GM18873 (cell line): ENCODE measurements at regions not wholly inside any gene's neighbourhood (a gene's known extent, or its start where the extent isn't known, plus 50 kb on each side); places are given as distances from the start of the nearest gene placed in this dataset.

Experiments
- ATAC-seq: cut with Tn5 transposase; IDR thresholded peaks from one replicate; pipeline ENCODE4 v1.9.1; 2021; ENCODE audit warnings: mild to moderate bottlenecking, moderate library complexity, moderate number of reproducible peaks; ENCODE audit not compliant: unreplicated experiment, low FRiP score

GRCh38 chr14:31964490-31964889 lies 112.6 kb upstream of the ARHGAP5 start:
- no peak for ATAC-seq

GRCh38 chr14:31965071-31965734 lies 111.9 kb upstream of the ARHGAP5 start:
- no peak for ATAC-seq

DNA sequence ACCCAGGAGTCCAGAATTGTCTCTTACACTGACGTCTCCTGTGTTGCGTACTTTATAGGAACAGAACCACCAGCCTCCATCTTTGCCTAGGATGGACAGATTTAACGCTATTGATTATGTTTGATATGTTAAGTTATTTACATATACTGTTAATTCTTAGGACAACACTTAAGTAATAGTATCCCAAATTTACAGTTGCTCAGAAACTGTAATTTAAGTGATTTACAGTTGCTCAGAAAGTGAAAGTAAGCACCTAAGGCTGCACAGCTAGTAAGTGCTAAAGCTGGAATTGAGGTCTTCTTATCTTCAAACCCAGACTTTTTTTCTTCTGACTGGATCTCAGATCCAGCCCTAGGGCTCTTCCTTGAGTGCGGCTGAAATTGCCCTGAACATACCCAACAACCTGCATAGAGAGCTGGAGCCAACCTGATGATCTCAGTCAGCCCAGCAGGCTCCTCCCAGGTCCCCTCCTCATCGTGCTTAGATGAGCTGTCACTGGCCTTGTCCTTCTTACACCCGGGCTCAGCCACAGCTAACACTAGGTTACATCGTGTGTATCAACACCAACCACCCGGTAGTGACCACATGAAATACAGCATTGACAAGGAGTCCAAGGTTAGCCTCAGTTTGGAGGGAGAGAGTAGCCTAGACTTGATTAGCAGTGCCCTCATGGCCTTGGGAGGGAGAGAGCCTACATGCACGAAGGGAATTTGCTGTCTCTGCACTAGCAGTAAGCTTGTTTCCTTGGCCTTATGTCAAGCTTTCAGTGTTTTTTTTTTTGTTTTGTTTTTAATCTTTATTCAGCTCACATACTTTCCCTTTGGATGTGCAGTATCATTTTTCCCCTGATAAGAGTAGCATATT lies 111.1 kb upstream of the ARHGAP5 start:
- ATAC-seq: no peak

DNA sequence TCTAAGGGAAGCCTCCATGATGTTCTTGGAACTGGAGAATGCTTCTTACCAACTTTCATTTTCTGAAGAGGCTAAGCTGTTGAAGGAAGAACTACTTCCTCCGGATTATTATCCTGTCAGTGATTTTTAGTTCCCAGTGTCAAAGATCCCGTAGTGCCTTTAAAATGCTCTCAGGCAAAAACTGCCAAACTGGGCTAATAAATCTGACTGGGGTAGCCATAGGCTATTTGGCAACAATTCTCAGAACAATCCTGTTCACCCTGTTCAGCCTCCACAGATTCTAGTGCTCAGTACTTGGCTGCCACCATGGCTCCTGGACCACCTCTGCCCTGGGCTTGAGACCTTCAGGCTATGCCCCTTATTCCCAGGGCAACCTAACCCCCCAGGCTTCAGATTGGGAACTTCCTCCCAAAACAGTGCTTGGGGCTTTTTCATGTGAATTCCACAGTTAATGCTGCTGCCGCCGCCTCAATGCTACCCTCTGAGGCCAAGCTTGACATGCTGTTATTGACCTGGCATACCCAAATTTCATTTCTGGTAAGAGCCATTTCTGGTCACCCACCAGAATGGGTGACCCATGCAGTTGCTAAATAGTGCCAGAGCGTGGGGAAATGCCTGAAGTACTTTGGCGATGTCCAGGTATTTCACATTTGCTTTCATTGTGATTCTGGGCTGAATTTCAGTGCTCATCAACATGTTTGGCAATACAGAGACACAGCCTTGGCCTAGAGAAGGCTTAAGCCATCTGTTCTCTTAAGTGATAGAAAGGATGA lies 110.0 kb upstream of the ARHGAP5 start:
- ATAC-seq: no peak

DNA sequence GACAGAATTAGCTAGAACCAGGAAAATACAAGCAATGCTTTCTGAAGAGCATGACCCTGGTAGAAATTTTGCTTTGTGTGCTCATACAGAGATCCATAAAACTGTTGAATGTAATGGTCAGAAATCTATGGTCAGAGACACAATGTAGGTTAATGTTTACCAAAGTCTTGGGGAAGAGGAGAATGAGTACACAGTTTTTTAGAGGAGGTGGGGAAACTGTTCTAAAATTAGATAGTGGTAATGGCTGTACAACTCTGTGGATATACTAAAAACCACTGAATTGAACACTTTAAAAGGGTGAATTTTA lies 109.5 kb upstream of the ARHGAP5 start:
- ATAC-seq: no peak

DNA sequence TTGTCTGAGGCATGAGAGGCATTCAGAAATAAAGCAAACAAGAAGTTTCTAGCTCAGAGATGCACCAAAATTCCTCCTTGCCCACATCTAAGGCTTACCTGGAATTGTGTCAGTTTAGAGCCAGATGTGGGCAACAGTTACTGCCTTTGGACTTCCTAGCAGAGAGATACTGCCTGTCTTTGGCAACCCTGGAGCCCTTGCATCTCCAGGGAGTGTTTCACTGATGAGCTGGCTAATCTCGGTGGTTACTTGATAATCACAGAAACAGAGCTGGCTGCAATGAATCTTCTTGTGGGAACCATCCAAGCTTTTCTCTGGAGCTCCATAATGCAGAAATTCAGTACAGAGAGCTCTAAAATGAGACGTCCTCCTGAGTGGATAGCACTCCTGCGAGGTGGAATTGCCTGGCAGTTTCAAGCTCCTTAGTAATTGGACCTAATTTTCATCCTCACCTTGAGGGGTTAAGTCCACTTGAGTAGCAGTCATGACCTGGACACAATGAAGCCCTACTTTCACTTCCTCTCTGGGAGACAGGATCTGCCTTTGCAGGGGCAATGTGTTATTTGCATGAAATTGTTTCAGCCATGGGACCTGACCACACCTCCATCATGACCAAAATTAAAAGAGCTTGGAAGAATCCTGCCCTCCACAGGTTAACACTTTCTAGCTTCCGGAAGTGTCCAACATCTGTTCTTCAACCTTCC lies 108.8 kb upstream of the ARHGAP5 start:
- ATAC-seq: no peak

DNA sequence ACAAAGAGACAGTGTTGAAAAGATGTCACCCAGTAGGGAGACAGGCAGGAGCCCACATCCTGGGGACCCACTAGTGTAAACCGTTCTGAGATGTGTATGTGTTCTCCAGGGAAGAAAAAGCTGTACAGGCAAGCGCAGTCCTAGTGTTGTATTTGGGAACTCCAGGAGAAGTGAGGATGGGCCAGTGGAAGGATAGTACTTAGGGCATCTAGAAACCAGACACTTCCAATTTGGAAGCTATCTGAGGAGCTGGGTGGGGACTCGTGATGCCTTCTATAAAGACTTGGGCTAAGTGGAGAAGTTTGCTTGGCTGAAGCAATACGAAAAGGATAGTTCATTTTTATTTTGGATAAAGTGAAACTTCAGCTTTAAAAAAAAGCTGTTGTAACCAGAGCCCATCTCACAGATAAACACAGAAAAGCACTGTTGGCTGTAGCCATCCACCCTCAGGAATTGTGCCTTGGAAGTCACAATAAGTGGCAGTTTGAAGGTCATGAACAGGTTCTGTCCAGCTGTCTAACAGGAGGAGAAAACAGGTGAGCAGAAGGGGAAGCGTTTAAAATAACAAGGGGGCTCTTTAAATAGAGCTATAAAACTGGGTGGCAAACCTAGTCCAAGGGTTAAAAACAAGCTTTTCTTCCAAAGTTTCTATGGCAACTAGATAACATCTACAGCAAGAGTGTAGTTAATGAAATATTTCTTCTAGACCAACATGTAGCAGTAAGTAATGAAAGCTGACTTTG lies 108.0 kb upstream of the ARHGAP5 start:
- no peak for ATAC-seq

DNA sequence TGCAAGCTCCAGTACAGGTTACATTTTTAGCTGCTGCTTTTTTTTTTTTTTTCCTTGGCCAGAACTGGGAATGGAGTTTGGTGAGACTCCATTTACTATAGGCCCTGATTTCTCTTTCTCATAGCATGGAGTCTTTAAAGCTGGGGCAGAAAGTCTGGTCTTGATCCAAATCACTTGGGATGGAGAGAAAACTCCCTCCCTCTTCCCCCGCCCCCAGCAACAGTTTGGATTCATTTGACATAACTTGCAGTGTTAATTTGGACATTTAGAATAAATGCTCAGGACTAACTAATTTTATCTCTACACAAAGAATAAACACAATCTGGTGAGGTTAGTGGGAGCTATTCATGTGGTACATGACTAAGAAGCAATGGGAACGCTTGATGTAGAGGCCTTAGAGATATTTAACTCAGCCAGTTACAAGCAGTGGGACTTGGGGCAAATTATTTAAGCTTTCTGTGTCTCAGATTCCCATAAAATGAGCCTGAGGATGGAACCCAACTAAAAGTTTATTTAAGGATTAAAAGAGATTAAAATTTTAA lies 107.3 kb upstream of the ARHGAP5 start:
- no peak for ATAC-seq

DNA sequence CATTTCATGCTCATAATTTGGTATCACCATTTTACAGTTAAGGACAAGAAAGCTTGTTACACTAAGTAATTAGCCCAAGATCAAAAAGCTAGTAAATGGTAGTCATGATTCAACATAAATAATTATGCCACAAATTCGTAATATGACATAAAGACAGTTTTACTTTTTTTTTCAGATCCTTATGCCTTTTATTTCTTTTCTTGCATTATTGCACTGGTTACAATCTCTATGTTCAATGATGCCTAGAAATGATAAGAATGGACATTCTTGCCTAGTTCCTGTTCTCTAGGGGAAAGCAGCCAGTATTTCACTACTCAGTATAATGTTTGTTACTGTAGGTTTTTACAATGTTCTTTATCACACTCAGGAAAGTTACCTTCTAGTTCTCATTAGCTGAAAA lies 106.4 kb upstream of the ARHGAP5 start:
- no peak for ATAC-seq

DNA sequence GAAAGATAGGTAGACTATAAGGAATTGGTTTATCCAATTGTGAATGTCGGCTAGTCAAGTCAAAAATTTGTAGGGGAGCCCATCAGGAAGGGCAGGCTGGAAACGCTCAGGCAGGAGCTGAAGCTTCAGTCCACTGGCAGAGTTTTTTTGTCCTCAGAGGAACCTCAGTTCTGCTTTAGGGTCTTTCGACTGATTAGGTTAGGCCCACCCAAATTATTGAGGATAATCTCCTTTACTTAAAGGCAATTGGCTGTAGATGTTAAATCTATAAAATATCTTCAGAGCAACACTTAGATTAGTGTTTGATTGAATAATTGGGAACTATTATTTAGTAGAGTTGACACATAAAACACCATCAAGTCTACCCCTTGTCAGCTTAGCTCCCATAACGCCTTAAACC lies 105.5 kb upstream of the ARHGAP5 start:
- ATAC-seq: no peak

DNA sequence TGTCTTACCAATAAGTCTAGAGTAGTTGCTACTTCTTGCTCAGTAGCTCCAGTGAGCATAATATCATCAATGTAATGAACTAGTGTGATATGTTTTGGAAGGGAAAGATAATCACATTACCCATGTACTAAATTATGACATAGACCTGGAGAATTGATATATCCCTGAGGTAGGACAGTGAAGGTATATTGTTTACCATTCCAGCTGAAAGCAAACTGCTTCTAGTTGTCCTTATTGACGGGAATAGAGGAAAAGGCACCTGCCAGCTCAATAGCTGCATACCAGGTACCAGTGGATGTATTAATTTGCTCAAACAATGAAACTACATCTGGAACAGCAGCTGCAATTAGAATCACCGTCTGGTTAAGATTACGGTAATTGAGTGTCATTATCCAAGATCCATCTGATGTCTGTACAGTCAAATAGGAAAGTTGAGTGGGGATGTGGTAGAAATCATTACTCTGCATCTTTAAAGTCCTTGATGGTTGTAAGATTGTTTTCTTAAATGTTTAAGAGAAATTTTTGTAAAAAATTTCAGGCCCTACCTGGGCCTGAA lies 100.0 kb upstream of the ARHGAP5 start:
- ATAC-seq: no peak

GRCh38 chr14:31978423-31978822 lies 98.7 kb upstream of the ARHGAP5 start:
- ATAC-seq: no peak

DNA sequence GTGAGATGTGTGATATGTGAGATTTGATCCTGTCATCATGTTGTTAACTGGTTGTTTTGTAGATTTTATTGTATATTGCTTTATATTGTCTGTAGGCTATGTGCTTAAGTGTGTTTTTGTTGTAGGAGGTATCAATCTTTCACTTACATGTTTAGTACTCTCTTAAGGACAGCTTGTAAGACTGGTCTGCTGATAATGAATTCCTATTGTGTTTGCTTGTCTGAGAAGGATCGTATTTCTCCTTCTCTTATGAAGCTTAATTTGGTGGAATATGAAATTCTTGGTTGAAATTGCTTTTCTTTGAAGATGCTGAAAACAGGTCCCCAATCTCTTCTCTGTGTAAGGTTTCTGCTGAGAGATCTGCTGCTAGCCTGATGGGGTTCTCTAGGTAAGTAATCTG lies 94.5 kb upstream of the ARHGAP5 start:
- ATAC-seq: no peak

DNA sequence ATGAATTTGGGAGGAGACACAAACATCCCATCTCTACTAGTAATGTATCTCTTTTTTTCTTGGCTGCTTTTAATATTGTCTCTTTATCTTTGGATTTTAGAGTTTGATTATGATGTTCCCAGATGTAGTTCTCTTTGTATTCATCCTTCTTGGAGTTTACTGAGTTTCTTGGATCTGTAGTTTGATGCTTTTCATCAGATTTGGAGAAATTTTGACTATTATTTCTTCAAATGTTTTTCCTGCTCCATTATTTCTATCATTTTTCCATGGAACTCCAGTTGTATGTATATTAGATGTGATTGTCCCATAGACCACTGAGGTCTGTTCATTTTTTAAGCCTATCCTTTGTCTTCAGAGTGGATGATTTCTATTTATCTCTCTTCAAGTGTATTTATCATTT lies 90.7 kb upstream of the ARHGAP5 start:
- ATAC-seq: no peak

DNA sequence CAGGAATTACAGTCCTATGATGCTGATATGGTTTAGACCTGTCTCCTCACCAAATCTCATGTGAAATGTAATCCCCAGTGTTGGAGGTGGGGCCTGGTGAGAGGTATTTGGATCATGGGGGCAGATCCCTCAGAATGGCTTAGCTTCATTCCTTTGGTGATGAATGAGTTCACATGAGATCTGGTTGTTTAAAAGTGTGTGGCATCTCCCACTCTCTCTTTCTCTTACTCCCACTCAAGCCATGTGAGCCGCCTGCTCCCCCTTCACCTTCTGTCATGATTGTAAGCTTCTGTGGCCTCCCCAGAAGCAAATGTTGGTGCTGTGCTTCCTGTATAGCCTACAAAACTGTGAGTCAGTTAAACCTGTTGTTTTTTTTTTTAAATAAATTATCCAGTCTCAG lies 89.4 kb upstream of the ARHGAP5 start:
- no peak for ATAC-seq

- no peak for ATAC-seq
Measured at GRCh38 chr14:31988244-31988643, 88.9 kb upstream of the ARHGAP5 start.

DNA sequence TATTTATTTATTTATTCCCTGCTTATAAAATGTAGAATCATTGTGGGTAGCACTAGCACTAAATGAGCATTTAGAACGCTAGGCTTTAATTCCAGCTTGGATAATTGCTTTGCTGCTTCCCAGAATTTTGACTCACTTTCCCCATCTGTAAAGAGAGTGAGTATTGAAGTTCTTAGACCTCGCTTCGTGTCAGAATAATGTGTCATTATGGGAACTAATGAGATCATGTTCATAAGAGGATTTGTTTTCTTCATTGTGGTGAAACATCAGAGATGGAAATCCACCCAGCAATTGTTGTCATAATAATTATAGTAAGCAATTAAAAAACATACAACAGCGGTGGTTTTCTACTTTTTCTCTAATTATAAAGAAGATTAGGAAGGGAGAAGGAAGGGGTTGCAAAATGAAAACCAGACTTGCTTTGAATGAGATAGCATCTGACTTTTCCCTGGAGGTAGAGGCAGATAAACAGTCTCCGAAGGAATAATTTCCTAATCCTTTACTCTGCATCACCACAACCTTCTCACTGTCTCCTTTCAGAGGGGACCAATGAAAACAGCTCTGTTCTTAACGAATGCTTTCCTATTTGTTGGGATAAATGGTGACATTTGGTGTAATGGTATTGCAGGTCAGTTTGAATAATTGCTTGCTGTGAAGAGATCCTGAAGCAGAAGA lies 86.8 kb upstream of the ARHGAP5 start:
- no peak for ATAC-seq

DNA sequence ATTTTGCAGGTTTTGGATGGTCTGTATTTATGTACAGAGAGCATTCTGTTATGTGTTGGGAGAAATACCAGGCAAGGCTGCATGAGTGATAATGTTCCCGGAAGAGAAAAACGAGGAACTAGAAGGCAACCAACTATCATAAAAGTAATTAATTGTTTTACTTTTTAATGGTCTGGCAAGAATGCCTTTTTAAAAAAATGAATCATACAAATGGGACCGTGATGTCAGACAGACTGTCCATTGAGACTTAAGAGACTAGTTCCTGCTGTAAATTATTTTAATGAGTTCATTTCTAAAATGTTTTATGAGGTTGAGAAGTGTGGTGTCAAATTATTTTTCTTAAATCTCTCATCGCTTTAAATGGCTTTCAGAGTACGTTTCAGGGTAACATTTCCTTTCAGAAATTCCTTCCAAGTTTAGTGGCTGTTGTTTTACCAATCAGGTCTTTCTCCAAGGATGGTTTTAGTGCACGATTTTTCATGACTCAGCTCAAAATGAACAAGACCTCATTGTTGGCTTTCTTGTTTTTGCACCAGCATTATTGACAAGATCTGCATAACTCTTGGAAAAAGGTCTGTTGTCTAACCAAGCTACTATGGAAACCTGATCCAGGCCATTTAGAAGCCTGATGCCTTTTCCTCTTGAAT lies 86.1 kb upstream of the ARHGAP5 start:
- ATAC-seq: no peak

DNA sequence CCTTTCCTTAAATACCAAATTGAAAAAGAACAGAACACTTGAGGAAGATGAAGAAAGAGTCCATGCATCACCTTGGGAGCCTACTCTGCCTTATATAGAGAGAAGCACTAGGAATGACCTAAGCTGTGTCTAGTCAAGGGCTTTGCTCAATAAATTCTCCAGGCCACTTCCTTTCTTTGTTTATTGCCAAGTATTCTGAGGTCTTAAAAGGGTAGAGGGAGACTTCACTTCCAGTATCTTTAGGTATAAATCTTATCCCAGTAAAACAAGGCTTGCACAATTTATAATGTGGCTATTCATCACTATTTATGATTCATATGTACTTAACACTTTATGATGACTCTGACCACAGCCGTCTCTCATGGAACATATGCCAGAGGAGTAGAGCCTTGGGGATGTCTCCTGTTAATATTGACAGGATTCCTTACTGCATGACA lies 85.1 kb upstream of the ARHGAP5 start:
- ATAC-seq: no peak
